ENCODE measurements at regions not wholly inside any gene's neighbourhood (a gene's known extent, or its start where the extent isn't known, plus 50 kb on each side); places are given as distances from the start of the nearest gene placed in this dataset.
"Not testable (repeated sequence)": the region's sequence is repeated elsewhere in the genome, so short reads cannot be mapped to it uniquely, and the experiment has no call there.

- intact Hi-C loops (cut with micrococcal nuclease): no loop called here
- DNase-seq: no peak
- no peak for TF ChIP-seq CTCF (IDR thresholded peaks at IDR 0.05; ENCODE audit: borderline replicate concordance)
These were observed 675.7 kb upstream of the PRMT6 start for GRCh38 chr1:106380772-106381171.

GRCh38 chr1:106389160-106389559 is 667.3 kb upstream of the PRMT6 start:
- H3K27me3 ChIP-seq (ENCODE audit: low read depth); H3K4me1 ChIP-seq; DNase-seq; H3K4me3 ChIP-seq; H3K9me3 ChIP-seq (replicated peaks); H3K36me3 ChIP-seq; H3K27ac ChIP-seq (replicated peaks); intact Hi-C loops (cut with micrococcal nuclease): not testable (repeated sequence)

More at GRCh38 chr1:106380772-106381171, 675.7 kb upstream of the PRMT6 start:
- H3K36me3 ChIP-seq: no peaks in the 10 kb centered on the region
- no peaks in the 10 kb centered on the region for H3K9me3 ChIP-seq (replicated peaks)
- H3K4me3 ChIP-seq: no peak overlapping the region
- H3K4me1 ChIP-seq: no peaks in the 10 kb centered on the region
- no peaks in the 10 kb centered on the region for H3K27me3 ChIP-seq (ENCODE audit: low read depth)
- H3K27ac ChIP-seq (replicated peaks): no peak overlapping the region

GRCh38 chr1:106393046-106393445 is 663.4 kb upstream of the PRMT6 start:
- intact Hi-C loops (cut with micrococcal nuclease): no loop called here
- no peak overlapping the region for H3K27ac ChIP-seq (replicated peaks)
- H3K9me3 ChIP-seq (replicated peaks): peaks cover 4% of the 10 kb centered on the region
- DNase-seq: no peak
- no peak for TF ChIP-seq CTCF (IDR thresholded peaks at IDR 0.05; ENCODE audit: borderline replicate concordance)
- H3K36me3 ChIP-seq: no peaks in the 10 kb centered on the region
- H3K4me1 ChIP-seq: no peaks in the 10 kb centered on the region
- no peaks in the 10 kb centered on the region for H3K27me3 ChIP-seq (ENCODE audit: low read depth)
- no peak overlapping the region for H3K4me3 ChIP-seq

GRCh38 chr1:106396020-106396419 is 660.5 kb upstream of the PRMT6 start:
- TF ChIP-seq CTCF (IDR thresholded peaks at IDR 0.05; ENCODE audit: borderline replicate concordance): no peak
- no peaks in the 10 kb centered on the region for H3K36me3 ChIP-seq
- no peak overlapping the region for H3K4me3 ChIP-seq
- no peaks in the 10 kb centered on the region for H3K27me3 ChIP-seq (ENCODE audit: low read depth)
- H3K4me1 ChIP-seq: no peaks in the 10 kb centered on the region
- DNase-seq: no peak
- intact Hi-C loops (cut with micrococcal nuclease): no loop called here
- no peak overlapping the region for H3K27ac ChIP-seq (replicated peaks)
- peaks cover 4% of the 10 kb centered on the region for H3K9me3 ChIP-seq (replicated peaks)

- H3K9me3 ChIP-seq (replicated peaks): peaks cover 4% of the 10 kb centered on the region
- H3K4me3 ChIP-seq: no peak overlapping the region
- no peaks in the 10 kb centered on the region for H3K36me3 ChIP-seq
- no peak for DNase-seq
- H3K27ac ChIP-seq (replicated peaks): no peak overlapping the region
- no peaks in the 10 kb centered on the region for H3K27me3 ChIP-seq (ENCODE audit: low read depth)
- intact Hi-C loops (cut with micrococcal nuclease): no loop called here
- H3K4me1 ChIP-seq: no peaks in the 10 kb centered on the region
- no peak for TF ChIP-seq CTCF (IDR thresholded peaks at IDR 0.05; ENCODE audit: borderline replicate concordance)
These were observed 658.1 kb upstream of the PRMT6 start for GRCh38 chr1:106398391-106398790.

- no peaks in the 10 kb centered on the region for H3K4me1 ChIP-seq
- H3K9me3 ChIP-seq (replicated peaks): no peaks in the 10 kb centered on the region
- H3K27ac ChIP-seq (replicated peaks): no peak overlapping the region
- no peak for DNase-seq
- no peak overlapping the region for H3K4me3 ChIP-seq
- H3K36me3 ChIP-seq: no peaks in the 10 kb centered on the region
- no peaks in the 10 kb centered on the region for H3K27me3 ChIP-seq (ENCODE audit: low read depth)
- no peak for TF ChIP-seq CTCF (IDR thresholded peaks at IDR 0.05; ENCODE audit: borderline replicate concordance)
- intact Hi-C loops (cut with micrococcal nuclease): no loop called here
These were observed 650.4 kb upstream of the PRMT6 start for GRCh38 chr1:106406114-106406513.

- intact Hi-C loops (cut with micrococcal nuclease); H3K27ac ChIP-seq (replicated peaks); DNase-seq; H3K36me3 ChIP-seq; H3K4me3 ChIP-seq; H3K9me3 ChIP-seq (replicated peaks); H3K27me3 ChIP-seq (ENCODE audit: low read depth); H3K4me1 ChIP-seq: not testable (repeated sequence)
These were observed 644.2 kb upstream of the PRMT6 start for GRCh38 chr1:106412321-106412720.

All from left ventricle myocardium inferior (tissue), 1 donor.